ENCODE measurements at regions not wholly inside any gene's neighbourhood (a gene's known extent, or its start where the extent isn't known, plus 50 kb on each side); places are given as distances from the start of the nearest gene placed in this dataset.

- Histone ChIP-seq H3K4me2 (ENCODE audit: low read length) (no peak overlapping the region), H3K79me2 (ENCODE audit: control insufficient read depth, low read length) (no peaks in the 10 kb centered on the region), H3K9me3 (ENCODE audit: control insufficient read depth, insufficient read depth, low read length) (no peaks in the 10 kb centered on the region), H3F3A (ENCODE audit: control insufficient read depth, insufficient read depth) (no peaks in the 10 kb centered on the region), H3K4me1 (ENCODE audit: control insufficient read depth, low read length) (no peaks in the 10 kb centered on the region), H3K27ac (ENCODE audit: low read depth, low read length) (no peak overlapping the region), H4K20me1 (ENCODE audit: control insufficient read depth, insufficient read depth, low read depth, low read length) (no peaks in the 10 kb centered on the region), H3K9me2 (replicated peaks; ENCODE audit: control insufficient read depth, low read length) (no peaks in the 10 kb centered on the region), H3K4me3 (ENCODE audit: low read length) (no peak overlapping the region), H3K36me3 (ENCODE audit: control insufficient read depth, low read length) (no peaks in the 10 kb centered on the region), H3K27me3 (ENCODE audit: control insufficient read depth, low read length) (peaks cover 4% of the 10 kb centered on the region; the same call in 1 of the 2 replicates)
- TF ChIP-seq CTCF (IDR thresholded peaks at IDR 0.05; ENCODE audit: low read depth, low read length, poor library complexity, severe bottlenecking), result no peak
- no peak for TF ChIP-seq EZH2phosphoT487 (IDR thresholded peaks at IDR 0.05; ENCODE audit: borderline replicate concordance, low read length)
Observed at GRCh38 chr14:51400139-51400538, 160.1 kb downstream of the TMX1 start.

GRCh38 chr14:51401272-51401671 is 161.2 kb downstream of the TMX1 start:
- no peaks in the 10 kb centered on the region for H4K20me1 ChIP-seq (ENCODE audit: control insufficient read depth, insufficient read depth, low read depth, low read length)
- H3K27me3 ChIP-seq (ENCODE audit: control insufficient read depth, low read length), result peaks cover 4% of the 10 kb centered on the region; the same call in 1 of the 2 replicates
- TF ChIP-seq CTCF (IDR thresholded peaks at IDR 0.05; ENCODE audit: low read depth, low read length, poor library complexity, severe bottlenecking), result no peak
- TF ChIP-seq EZH2phosphoT487 (IDR thresholded peaks at IDR 0.05; ENCODE audit: borderline replicate concordance, low read length), result no peak
- H3K9me2 ChIP-seq (replicated peaks; ENCODE audit: control insufficient read depth, low read length), result no peaks in the 10 kb centered on the region
- no peaks in the 10 kb centered on the region for H3K36me3 ChIP-seq (ENCODE audit: control insufficient read depth, low read length)
- no peak overlapping the region for H3K4me2 ChIP-seq (ENCODE audit: low read length)
- H3F3A ChIP-seq (ENCODE audit: control insufficient read depth, insufficient read depth), result no peaks in the 10 kb centered on the region
- H3K9me3 ChIP-seq (ENCODE audit: control insufficient read depth, insufficient read depth, low read length), result no peaks in the 10 kb centered on the region
- no peak overlapping the region for H3K27ac ChIP-seq (ENCODE audit: low read depth, low read length)
- no peaks in the 10 kb centered on the region for H3K79me2 ChIP-seq (ENCODE audit: control insufficient read depth, low read length)
- H3K4me3 ChIP-seq (ENCODE audit: low read length), result no peak overlapping the region
- H3K4me1 ChIP-seq (ENCODE audit: control insufficient read depth, low read length), result no peaks in the 10 kb centered on the region

- Histone ChIP-seq H3K4me2 (ENCODE audit: low read length) (no peak overlapping the region), H3K4me3 (ENCODE audit: low read length) (no peak overlapping the region), H3K36me3 (ENCODE audit: control insufficient read depth, low read length) (no peaks in the 10 kb centered on the region), H3K4me1 (ENCODE audit: control insufficient read depth, low read length) (no peaks in the 10 kb centered on the region), H3K9me2 (replicated peaks; ENCODE audit: control insufficient read depth, low read length) (no peaks in the 10 kb centered on the region), H3F3A (ENCODE audit: control insufficient read depth, insufficient read depth) (no peaks in the 10 kb centered on the region), H3K27ac (ENCODE audit: low read depth, low read length) (no peak overlapping the region), H3K27me3 (ENCODE audit: control insufficient read depth, low read length) (peaks cover 4% of the 10 kb centered on the region; the same call in 1 of the 2 replicates), H3K79me2 (ENCODE audit: control insufficient read depth, low read length) (no peaks in the 10 kb centered on the region), H4K20me1 (ENCODE audit: control insufficient read depth, insufficient read depth, low read depth, low read length) (no peaks in the 10 kb centered on the region), H3K9me3 (ENCODE audit: control insufficient read depth, insufficient read depth, low read length) (no peaks in the 10 kb centered on the region)
- TF ChIP-seq CTCF (IDR thresholded peaks at IDR 0.05; ENCODE audit: low read depth, low read length, poor library complexity, severe bottlenecking) (no peak), EZH2phosphoT487 (IDR thresholded peaks at IDR 0.05; ENCODE audit: borderline replicate concordance, low read length) (no peak)
Observed at GRCh38 chr14:51401756-51402155, 161.7 kb downstream of the TMX1 start.

Data from DOHH2 (cell line).